ENCODE measurements at regions not wholly inside any gene's neighbourhood (a gene's known extent, or its start where the extent isn't known, plus 50 kb on each side); places are given as distances from the start of the nearest gene placed in this dataset.

DNA sequence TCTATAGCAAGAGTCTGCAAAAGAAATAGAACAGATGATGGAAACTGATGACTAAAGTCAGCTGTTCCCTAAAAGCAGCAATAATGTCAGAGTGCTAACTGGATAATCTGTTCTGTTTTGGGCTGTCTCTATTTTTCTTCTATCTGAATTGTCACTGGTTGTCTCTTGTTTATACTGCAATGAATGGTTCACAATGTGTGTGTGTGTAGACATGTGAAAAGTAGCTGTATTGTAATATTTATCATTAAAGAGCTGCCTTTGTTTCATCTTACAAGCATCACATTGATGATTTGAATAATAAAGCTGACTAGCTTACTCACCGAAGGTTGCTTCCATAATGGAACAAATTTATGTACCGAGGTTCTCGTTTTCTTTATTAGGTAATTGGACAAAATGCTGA, 456.0 kb upstream of the ZEB2 start:
- no peaks in the 10 kb centered on the region for H3K27me3 Mint-ChIP-seq
- no peak for DNase-seq
- Histone ChIP-seq H4K20me1 (ENCODE audit: control insufficient read depth, insufficient read depth, low read length, poor library complexity, severe bottlenecking) (no peaks in the 10 kb centered on the region), H3K9me3 (ENCODE audit: control extremely low read depth in 1 of 3, control insufficient read depth in 2 of 3, insufficient read depth in 1 of 3, low read length in 2 of 3) (no peaks in the 10 kb centered on the region), H3K4me3 (ENCODE audit: control extremely low read depth in 1 of 5, extremely low read depth in 1 of 5, insufficient read depth in 1 of 5, low read depth in 2 of 5, low read length in 4 of 5) (no peak overlapping the region), H3K4me1 (ENCODE audit: control insufficient read depth in 2 of 2, insufficient read depth in 2 of 2, low read length in 2 of 2) (no peaks in the 10 kb centered on the region), H3K27me3 (replicated peaks in 1 of 4; ENCODE audit: control extremely low read depth in 1 of 4, control insufficient read depth in 3 of 4, insufficient read depth in 4 of 4, low read length in 3 of 4) (no peaks in the 10 kb centered on the region), H3K79me2 (ENCODE audit: control insufficient read depth, insufficient read depth, low read length) (no peaks in the 10 kb centered on the region), H3K36me3 (replicated peaks in 1 of 2; ENCODE audit: control extremely low read depth in 1 of 2, control insufficient read depth in 1 of 2, extremely low read depth in 1 of 2, insufficient read depth in 2 of 2, low read length in 1 of 2) (no peaks in the 10 kb centered on the region), H3K4me2 (replicated peaks; ENCODE audit: low read depth, low read length, poor library complexity, severe bottlenecking) (no peak overlapping the region), H2AFZ (ENCODE audit: insufficient read depth, low read depth, low read length, poor library complexity, severe bottlenecking) (no peak overlapping the region), H3K27ac (ENCODE audit: low read length in 2 of 2) (no peak overlapping the region), H3K9ac (ENCODE audit: low read length) (no peak overlapping the region)
- H3K27ac Mint-ChIP-seq, result no peak overlapping the region
- no CpG with 5 or more reads among the region's 3 CpGs for WGBS (ENCODE audit: insufficient coverage)
- intact Hi-C loops (cut with micrococcal nuclease), result no loop called here
- H3K4me3 Mint-ChIP-seq, result no peak overlapping the region
- no peak for TF ChIP-seq EZH2 (IDR thresholded peaks at IDR 0.05; ENCODE audit: borderline replicate concordance, insufficient read depth, low read depth, low read length, poor library complexity, severe bottlenecking)
- TF ChIP-seq, protein P1, sequence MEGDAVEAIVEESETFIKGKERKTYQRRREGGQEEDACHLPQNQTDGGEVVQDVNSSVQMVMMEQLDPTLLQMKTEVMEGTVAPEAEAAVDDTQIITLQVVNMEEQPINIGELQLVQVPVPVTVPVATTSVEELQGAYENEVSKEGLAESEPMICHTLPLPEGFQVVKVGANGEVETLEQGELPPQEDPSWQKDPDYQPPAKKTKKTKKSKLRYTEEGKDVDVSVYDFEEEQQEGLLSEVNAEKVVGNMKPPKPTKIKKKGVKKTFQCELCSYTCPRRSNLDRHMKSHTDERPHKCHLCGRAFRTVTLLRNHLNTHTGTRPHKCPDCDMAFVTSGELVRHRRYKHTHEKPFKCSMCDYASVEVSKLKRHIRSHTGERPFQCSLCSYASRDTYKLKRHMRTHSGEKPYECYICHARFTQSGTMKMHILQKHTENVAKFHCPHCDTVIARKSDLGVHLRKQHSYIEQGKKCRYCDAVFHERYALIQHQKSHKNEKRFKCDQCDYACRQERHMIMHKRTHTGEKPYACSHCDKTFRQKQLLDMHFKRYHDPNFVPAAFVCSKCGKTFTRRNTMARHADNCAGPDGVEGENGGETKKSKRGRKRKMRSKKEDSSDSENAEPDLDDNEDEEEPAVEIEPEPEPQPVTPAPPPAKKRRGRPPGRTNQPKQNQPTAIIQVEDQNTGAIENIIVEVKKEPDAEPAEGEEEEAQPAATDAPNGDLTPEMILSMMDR (IDR thresholded peaks at IDR 0.05), result no peak
- peaks cover 1% of the 10 kb centered on the region for H3K9me3 Mint-ChIP-seq (ENCODE audit: insufficient read depth)
- no peaks in the 10 kb centered on the region for H3K4me1 Mint-ChIP-seq
- no peak for ATAC-seq (ENCODE audit: low read depth)
- POLR2A ChIA-PET, result no interaction called here
- CTCF ChIA-PET, result no interaction called here

DNA sequence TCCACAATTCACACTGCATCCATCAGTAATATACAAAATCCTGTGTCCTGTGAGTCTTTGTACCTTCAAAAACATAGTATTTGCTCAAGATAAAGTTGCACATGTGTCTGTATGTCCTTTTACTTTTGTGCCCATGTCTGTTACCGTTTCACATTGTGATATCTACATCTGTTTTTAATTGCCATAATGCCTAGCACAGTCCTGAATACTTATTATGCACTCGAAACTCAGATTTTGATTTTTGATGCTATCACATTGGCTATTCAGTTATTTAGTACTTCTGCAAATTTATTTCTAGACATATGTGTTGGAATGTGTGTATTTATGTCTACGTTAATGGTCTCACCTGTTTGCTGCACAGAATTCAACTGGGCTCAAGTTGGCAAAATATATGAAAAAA, 452.8 kb upstream of the ZEB2 start:
- no peaks in the 10 kb centered on the region for H3K27me3 ChIP-seq (replicated peaks in 1 of 4; ENCODE audit: control extremely low read depth in 1 of 4, control insufficient read depth in 3 of 4, insufficient read depth in 4 of 4, low read length in 3 of 4)
- Mint-ChIP-seq H3K4me1 (no peaks in the 10 kb centered on the region), H3K27ac (no peak overlapping the region), H3K9me3 (ENCODE audit: insufficient read depth) (peaks cover 8% of the 10 kb centered on the region), H3K4me3 (no peak overlapping the region), H3K27me3 (no peaks in the 10 kb centered on the region)
- CTCF ChIA-PET, result no interaction called here
- TF ChIP-seq EZH2 (IDR thresholded peaks at IDR 0.05; ENCODE audit: borderline replicate concordance, insufficient read depth, low read depth, low read length, poor library complexity, severe bottlenecking), result no peak
- TF ChIP-seq, protein P1 (IDR thresholded peaks at IDR 0.05), result no peak
- H3K27ac ChIP-seq (ENCODE audit: low read length in 2 of 2), result no peak overlapping the region
- no peak overlapping the region for H3K4me2 ChIP-seq (replicated peaks; ENCODE audit: low read depth, low read length, poor library complexity, severe bottlenecking)
- H4K20me1 ChIP-seq (ENCODE audit: control insufficient read depth, insufficient read depth, low read length, poor library complexity, severe bottlenecking), result no peaks in the 10 kb centered on the region
- no peak for DNase-seq
- H3K9me3 ChIP-seq (ENCODE audit: control extremely low read depth in 1 of 3, control insufficient read depth in 2 of 3, insufficient read depth in 1 of 3, low read length in 2 of 3), result peaks cover 0 to 9% (median 3%) of the 10 kb centered on the region in 3 donors
- no peak overlapping the region for H3K4me3 ChIP-seq (ENCODE audit: control extremely low read depth in 1 of 5, extremely low read depth in 1 of 5, insufficient read depth in 1 of 5, low read depth in 2 of 5, low read length in 4 of 5)
- H3K36me3 ChIP-seq (replicated peaks in 1 of 2; ENCODE audit: control extremely low read depth in 1 of 2, control insufficient read depth in 1 of 2, extremely low read depth in 1 of 2, insufficient read depth in 2 of 2, low read length in 1 of 2), result no peaks in the 10 kb centered on the region
- H2AFZ ChIP-seq (ENCODE audit: insufficient read depth, low read depth, low read length, poor library complexity, severe bottlenecking), result no peak overlapping the region
- H3K9ac ChIP-seq (ENCODE audit: low read length), result no peak overlapping the region
- POLR2A ChIA-PET, result no interaction called here
- WGBS (ENCODE audit: insufficient coverage), result 80% methylated on average over 1 of the region's 3 CpGs
- ATAC-seq (ENCODE audit: low read depth), result no peak
- intact Hi-C loops (cut with micrococcal nuclease), result no loop called here
- H3K79me2 ChIP-seq (ENCODE audit: control insufficient read depth, insufficient read depth, low read length), result no peaks in the 10 kb centered on the region
- H3K4me1 ChIP-seq (ENCODE audit: control insufficient read depth in 2 of 2, insufficient read depth in 2 of 2, low read length in 2 of 2), result no peaks in the 10 kb centered on the region
